H1 (cell line): ENCODE measurements at regions not wholly inside any gene's neighbourhood (a gene's known extent, or its start where the extent isn't known, plus 50 kb on each side); places are given as distances from the start of the nearest gene placed in this dataset.

Experiments used
- TF ChIP-seq, protein P1 (sequence below): IDR thresholded peaks from 2 replicates; pipeline ENCODE4 v1.6.1; 2011; ENCODE audit warnings: low read length, improper control_type of control experiment

- TF ChIP-seq, protein P1, sequence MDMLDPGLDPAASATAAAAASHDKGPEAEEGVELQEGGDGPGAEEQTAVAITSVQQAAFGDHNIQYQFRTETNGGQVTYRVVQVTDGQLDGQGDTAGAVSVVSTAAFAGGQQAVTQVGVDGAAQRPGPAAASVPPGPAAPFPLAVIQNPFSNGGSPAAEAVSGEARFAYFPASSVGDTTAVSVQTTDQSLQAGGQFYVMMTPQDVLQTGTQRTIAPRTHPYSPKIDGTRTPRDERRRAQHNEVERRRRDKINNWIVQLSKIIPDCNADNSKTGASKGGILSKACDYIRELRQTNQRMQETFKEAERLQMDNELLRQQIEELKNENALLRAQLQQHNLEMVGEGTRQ, result no peak
These were observed 356.1 kb downstream of the YTHDC2 start (continued) for GRCh38 chr5:113869611-113870010.
